ENCODE measurements at regions not wholly inside any gene's neighbourhood (a gene's known extent, or its start where the extent isn't known, plus 50 kb on each side); places are given as distances from the start of the nearest gene placed in this dataset.

DNA sequence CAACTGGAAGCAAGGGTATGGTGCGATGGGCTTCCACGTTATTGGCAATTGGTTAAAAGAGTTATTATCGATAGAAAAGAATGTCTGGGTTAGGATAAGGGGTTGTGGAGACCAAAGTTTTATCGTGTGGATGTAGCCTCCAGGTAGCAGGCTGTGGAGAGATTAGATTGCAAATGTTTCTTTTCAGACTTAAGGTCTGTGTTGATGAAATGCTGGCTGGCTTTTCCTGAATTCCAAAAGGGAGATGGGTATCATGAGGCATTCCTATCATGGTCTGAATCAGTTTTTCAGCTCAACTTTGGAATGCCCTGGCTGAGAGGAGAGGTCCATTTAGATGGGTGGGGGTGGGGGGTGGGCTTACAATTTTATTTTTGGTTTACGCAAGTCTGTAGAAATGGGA, 395.0 kb upstream of the RBFOX1 start:
- intact Hi-C loops (cut with micrococcal nuclease): no loop called here
- 51% methylated on average over 4 of the region's 5 CpGs; no CpG with 5 or more reads in 1 of the 2 experiments for WGBS, 2 experiments (ENCODE audit: extremely low coverage in 2 of 2, insufficient read length in 1 of 2)
- no peak overlapping the region for H2AK9ac ChIP-seq (replicated peaks; ENCODE audit: low read depth, low read length, poor library complexity)
- peaks cover 9% of the 10 kb centered on the region for H3K9me3 ChIP-seq (ENCODE audit: control insufficient read depth, insufficient read depth, low read length)
- H2AK5ac ChIP-seq (ENCODE audit: low read depth, low read length): no peak overlapping the region
- ChIA-PET POLR2A (ENCODE audit: unreplicated experiment) (no interaction called here), CTCF (no interaction called here)
- no peak overlapping the region for H3K27ac ChIP-seq (ENCODE audit: insufficient read depth, low read length)
- no peak overlapping the region for H2AFZ ChIP-seq (replicated peaks; ENCODE audit: low read length, poor library complexity)
- no peak overlapping the region for H2BK120ac ChIP-seq (ENCODE audit: low read depth, low read length)
- H3K9me1 ChIP-seq (ENCODE audit: insufficient read depth, low read length): no peaks in the 10 kb centered on the region
- no peak overlapping the region for H3K14ac ChIP-seq (replicated peaks; ENCODE audit: low read depth, low read length)
- DNase-seq (no peak), ATAC-seq (ENCODE audit: low read depth) (no peak)
- in situ Hi-C loops (cut with MboI; ENCODE audit: low sequenced_read_pairs): no loop called here
- TF ChIP-seq CEBPB (IDR thresholded peaks at IDR 0.05; ENCODE audit: low read depth, low read length) (no peak), POLR2A (IDR thresholded peaks at IDR 0.05; ENCODE audit: low read depth, low read length) (no peak)
- H3K4me3 ChIP-seq (ENCODE audit: insufficient read depth, low read depth, low read length): no peak overlapping the region
- H3K23ac ChIP-seq (ENCODE audit: low read depth, low read length): no peak overlapping the region
- H2BK15ac ChIP-seq (ENCODE audit: low read depth, low read length): no peak overlapping the region
- H4K91ac ChIP-seq (ENCODE audit: insufficient read depth, low read depth, low read length): no peak overlapping the region
- no peaks in the 10 kb centered on the region for H3K4me1 ChIP-seq (ENCODE audit: control insufficient read depth, insufficient read depth, low read length)
- H3K27me3 ChIP-seq (ENCODE audit: control insufficient read depth, insufficient read depth, low read length): no peaks in the 10 kb centered on the region
- dilution Hi-C loops (cut with HindIII; ENCODE audit: low sequenced_read_pairs, unreplicated experiment): no loop called here
- H3K56ac ChIP-seq (ENCODE audit: extremely low read depth, insufficient read depth, low read length): no peak overlapping the region
- H3K4ac ChIP-seq (ENCODE audit: low read depth, low read length): no peak overlapping the region
- H2BK20ac ChIP-seq (ENCODE audit: low read depth, low read length): no peak overlapping the region
- H2BK5ac ChIP-seq (ENCODE audit: low read depth, low read length, poor library complexity, severe bottlenecking): no peak overlapping the region
- no peaks in the 10 kb centered on the region for H4K20me1 ChIP-seq (ENCODE audit: insufficient read depth, low read length)
- no peaks in the 10 kb centered on the region for H3K79me1 ChIP-seq (ENCODE audit: low read depth in 1 of 2, low read length in 2 of 2)
- no peak overlapping the region for H4K8ac ChIP-seq (ENCODE audit: low read depth in 2 of 2, low read length in 2 of 2)
- H3K9ac ChIP-seq (ENCODE audit: low read depth, low read length): no peak overlapping the region
- no peak overlapping the region for H3K4me2 ChIP-seq (ENCODE audit: low read depth, low read length)
- no peaks in the 10 kb centered on the region for H3K36me3 ChIP-seq (ENCODE audit: control insufficient read depth, insufficient read depth, low read length)
- no peak overlapping the region for H3K18ac ChIP-seq (ENCODE audit: low read depth, low read length)
- no TSS peak for BruUV-seq (replicated peaks)
- no peak overlapping the region for H4K5ac ChIP-seq (ENCODE audit: low read depth, low read length)
